IMR-90 (cell line): ENCODE measurements at regions not wholly inside any gene's neighbourhood (a gene's known extent, or its start where the extent isn't known, plus 50 kb on each side); places are given as distances from the start of the nearest gene placed in this dataset.

ENCODE experiments used
- ATAC-seq: fragments of 200-7000 bp; cut with Tn5 transposase; 2 replicates; pipeline ENCODE4 v1.9.1; 2020; ENCODE audit warnings: low read depth, mild to moderate bottlenecking, moderate library complexity
- BruUV-seq: library from RNA; stranded (reverse); fragments of 400-500 nt; replicated peaks from 2 replicates; lab custom pipeline; 2021; lab: Mats Ljungman, UMichigan
- CTCF ChIA-PET: fragments of 300-600 bp; formaldehyde crosslinking; extraction: SDS; loops from one replicate; lab custom pipeline; 2021; ENCODE audit warnings: antibody characterized with exemption; lab: Yijun Ruan, JAX
- POLR2A ChIA-PET: fragments of 300-600 bp; sonication (Branson Sonifier 250); formaldehyde crosslinking; loops from one replicate; lab custom pipeline; 2022; ENCODE audit warnings: antibody characterized with exemption; ENCODE audit not compliant: unreplicated experiment; lab: Charles Lee
- DNase-seq: peaks from one replicate; pipeline ENCODE4 v3.0.0; 2013
- H2AFZ ChIP-seq: replicated peaks from 2 replicates; pipeline ENCODE3; 2013; ENCODE audit warnings: low read length, mild to moderate bottlenecking; ENCODE audit not compliant: poor library complexity
- H2AK5ac ChIP-seq: 2 replicates; pipeline ENCODE4 v1.6.1; 2013; ENCODE audit warnings: low read depth, low read length, inconsistent platforms
- H2AK9ac ChIP-seq: replicated peaks from 2 replicates; pipeline ENCODE3; 2013; ENCODE audit warnings: mild to moderate bottlenecking, low read depth, low read length, moderate library complexity; ENCODE audit not compliant: poor library complexity
- H2BK120ac ChIP-seq: 2 replicates; pipeline ENCODE4 v1.6.1; 2013; ENCODE audit warnings: low read depth, low read length, inconsistent platforms
- H2BK15ac ChIP-seq: 3 replicates; pipeline ENCODE4 v1.6.1; 2013; ENCODE audit warnings: low read depth, low read length, inconsistent platforms
- H2BK20ac ChIP-seq: 2 replicates; pipeline ENCODE4 v1.6.1; 2013; ENCODE audit warnings: low read depth, mild to moderate bottlenecking, inconsistent platforms, low read length, moderate library complexity
- H2BK5ac ChIP-seq: 2 replicates; pipeline ENCODE4 v1.6.1; 2013; ENCODE audit warnings: mild to moderate bottlenecking, low read depth, low read length, inconsistent platforms; ENCODE audit not compliant: poor library complexity, severe bottlenecking
- H3K14ac ChIP-seq: replicated peaks from 2 replicates; pipeline ENCODE4 v1.6.1; 2013; ENCODE audit warnings: low read depth, low read length, inconsistent platforms
- H3K18ac ChIP-seq: 2 replicates; pipeline ENCODE4 v1.6.1; 2013; ENCODE audit warnings: low read depth, low read length, control low read depth
- H3K23ac ChIP-seq: 2 replicates; pipeline ENCODE4 v1.6.1; 2013; ENCODE audit warnings: low read depth, low read length, inconsistent platforms
- H3K27ac ChIP-seq: 2 replicates; pipeline ENCODE4 v1.5.1; 2013; ENCODE audit warnings: mild to moderate bottlenecking, control low read depth, low read length; ENCODE audit not compliant: insufficient read depth
- H3K27me3 ChIP-seq: 2 replicates; pipeline ENCODE4 v1.6.1; 2013; ENCODE audit warnings: low read length; ENCODE audit not compliant: control insufficient read depth, insufficient read depth
- H3K36me3 ChIP-seq: 2 replicates; pipeline ENCODE4 v1.6.1; 2013; ENCODE audit warnings: low read length, mixed read lengths; ENCODE audit not compliant: control insufficient read depth, insufficient read depth
- H3K4ac ChIP-seq: 2 replicates; pipeline ENCODE4 v1.6.1; 2013; ENCODE audit warnings: low read depth, low read length, inconsistent platforms
- H3K4me1 ChIP-seq: 2 replicates; pipeline ENCODE4 v1.6.1; 2013; ENCODE audit warnings: low read length, mixed read lengths; ENCODE audit not compliant: control insufficient read depth, insufficient read depth
- H3K4me2 ChIP-seq: 2 replicates; pipeline ENCODE4 v1.6.1; 2013; ENCODE audit warnings: low read depth, mild to moderate bottlenecking, control low read depth, low read length, moderate library complexity
- H3K4me3 ChIP-seq: 2 replicates; pipeline ENCODE4 v1.5.1; 2013; ENCODE audit warnings: low read depth, mild to moderate bottlenecking, control low read depth, low read length, moderate library complexity; ENCODE audit not compliant: insufficient read depth
- H3K56ac ChIP-seq: 2 replicates; pipeline ENCODE4 v1.6.1; 2013; ENCODE audit warnings: low read length, inconsistent platforms; ENCODE audit not compliant: insufficient read depth; ENCODE audit errors: extremely low read depth
- H3K79me1 ChIP-seq, 2 experiments: 2 replicates each; pipeline ENCODE4 v1.6.1; 2013; ENCODE audit warnings: low read length in 2 of 2, inconsistent platforms in 1 of 2, low read depth in 1 of 2
- H3K9ac ChIP-seq: 2 replicates; pipeline ENCODE4 v1.6.1; 2013; ENCODE audit warnings: low read depth, low read length, control low read depth
- H3K9me1 ChIP-seq: 2 replicates; pipeline ENCODE4 v1.6.1; 2013; ENCODE audit warnings: low read length, inconsistent platforms; ENCODE audit not compliant: insufficient read depth
- H3K9me3 ChIP-seq: 2 replicates; pipeline ENCODE4 v1.6.1; 2013; ENCODE audit warnings: low read length; ENCODE audit not compliant: control insufficient read depth, insufficient read depth
- H4K20me1 ChIP-seq: 2 replicates; pipeline ENCODE4 v1.6.1; 2013; ENCODE audit warnings: low read length, inconsistent platforms; ENCODE audit not compliant: insufficient read depth
- H4K5ac ChIP-seq: 2 replicates; pipeline ENCODE4 v1.6.1; 2013; ENCODE audit warnings: mild to moderate bottlenecking, low read depth, low read length, control low read depth
- H4K8ac ChIP-seq, 2 experiments: 2 replicates each; pipeline ENCODE4 v1.6.1; 2013; ENCODE audit warnings: low read depth in 2 of 2, low read length in 2 of 2, control low read depth in 1 of 2, inconsistent platforms in 1 of 2
- H4K91ac ChIP-seq: 2 replicates; pipeline ENCODE4 v1.6.1; 2013; ENCODE audit warnings: low read depth, low read length, inconsistent platforms; ENCODE audit not compliant: insufficient read depth
- CTCF ChIP-seq: conservative IDR thresholded peaks from 2 replicates; pipeline ENCODE4 v1.5.1; 2012; ENCODE audit warnings: mild to moderate bottlenecking, low read depth, low read length, improper control_type of control experiment
- NFE2L2 ChIP-seq: fragments of 150-350 bp; IDR thresholded peaks from 2 replicates; pipeline ENCODE4 v1.6.1; 2016; ENCODE audit warnings: low read depth, mild to moderate bottlenecking, low read length
- POLR2A ChIP-seq: IDR thresholded peaks from 2 replicates; pipeline ENCODE4 v1.6.1; 2012; ENCODE audit warnings: mild to moderate bottlenecking, low read depth, low read length
- RFX5 ChIP-seq: IDR thresholded peaks from 2 replicates; pipeline ENCODE4 v1.8.0; 2012; ENCODE audit warnings: low read depth, mild to moderate bottlenecking, low read length, moderate library complexity
- WGBS, 2 experiments: methylation state at CpG; one replicate each; pipeline versions ENCODE4 v1.1.5 to v1.1.7; 2013; ENCODE audit warnings: missing lambda C conversion rate in 2 of 2; ENCODE audit not compliant: insufficient read length in 1 of 2; ENCODE audit errors: extremely low coverage in 2 of 2; 5-methylcytosine and 5-hydroxymethylcytosine counted together
- dilution Hi-C: fragments of 300-500 bp; cut with HindIII; formaldehyde crosslinking; loops from one replicate; pipeline ENCODE4 v1.14.3; 2018; ENCODE audit warnings: low sequenced_read_pairs; ENCODE audit not compliant: unreplicated experiment
- in situ Hi-C: fragments of 300-500 bp; cut with MboI; formaldehyde crosslinking; loops from 3 replicates; pipeline ENCODE4 v1.14.3; 2019; ENCODE audit warnings: low sequenced_read_pairs, inconsistent platforms, mixed read lengths
- intact Hi-C: fragments of 100-400 bp; cut with micrococcal nuclease; formaldehyde crosslinking; loops from 2 replicates; pipeline ENCODE4 v1.10.0; 2022

- H3K4me1 ChIP-seq = peaks cover 5% of the 10 kb centered on the region
- H2AK9ac ChIP-seq = no peak overlapping the region
- no peak overlapping the region for H3K4me2 ChIP-seq
- no peak overlapping the region for H3K4me3 ChIP-seq
- H3K9me1 ChIP-seq = no peaks in the 10 kb centered on the region
- H2BK120ac ChIP-seq = no peak overlapping the region
- no peaks in the 10 kb centered on the region for H3K79me1 ChIP-seq
- no peak for ATAC-seq
- no peak overlapping the region for H3K23ac ChIP-seq
- no peak overlapping the region for H3K9ac ChIP-seq
- H3K56ac ChIP-seq = no peak overlapping the region
- H3K18ac ChIP-seq = no peak overlapping the region
- no peaks in the 10 kb centered on the region for H3K9me3 ChIP-seq
- in situ Hi-C loops = no loop called here
- no peaks in the 10 kb centered on the region for H4K20me1 ChIP-seq
- H2BK20ac ChIP-seq = no peak overlapping the region
- CTCF ChIA-PET = no interaction called here
- H3K27ac ChIP-seq = no peak overlapping the region; the same call in 1 of the 2 replicates
- no peak overlapping the region for H4K5ac ChIP-seq
- no peak overlapping the region for H2AK5ac ChIP-seq
- no peak overlapping the region for H3K4ac ChIP-seq
- H4K91ac ChIP-seq = no peak overlapping the region
- WGBS, 2 experiments = no CpG with 5 or more reads among the region's 4 CpGs
- no peak overlapping the region for H2BK5ac ChIP-seq
- intact Hi-C loops = loop anchor here (10.0 kb wide), 1 partner anchor 823 kb away; no protein-coding TSS in a partner anchor
- dilution Hi-C loops = no loop called here
- H3K36me3 ChIP-seq = no peaks in the 10 kb centered on the region
- no peaks in the 10 kb centered on the region; the same call in 1 of the 2 replicates for H3K27me3 ChIP-seq
- no peak overlapping the region for H3K14ac ChIP-seq
- H2AFZ ChIP-seq = peak overlapping the region; percentile 65
- DNase-seq = peak; percentile 20
- no peak overlapping the region for H4K8ac ChIP-seq
- BruUV-seq = no TSS peak
- no peak for TF ChIP-seq RFX5
- no peak for TF ChIP-seq CTCF
- no peak for TF ChIP-seq NFE2L2
- TF ChIP-seq POLR2A = no peak
- POLR2A ChIA-PET = no interaction called here
- H2BK15ac ChIP-seq = no peak overlapping the region
Observed at GRCh38 chrX:84737471-84737871, 235.2 kb upstream of the HDX start.
